GM18861 (cell line): ENCODE measurements at regions not wholly inside any gene's neighbourhood (a gene's known extent, or its start where the extent isn't known, plus 50 kb on each side); places are given as distances from the start of the nearest gene placed in this dataset.
"Not testable (repeated sequence)": the region's sequence is repeated elsewhere in the genome, so short reads cannot be mapped to it uniquely, and the experiment has no call there.

ENCODE experiments used
- ATAC-seq: cut with Tn5 transposase; IDR thresholded peaks from one replicate; pipeline ENCODE4 v1.9.1; 2021; ENCODE audit not compliant: unreplicated experiment

- no peak for ATAC-seq
Observed at GRCh38 chr14:41120402-41120801, 486.3 kb upstream of the LRFN5 start.

- no peak for ATAC-seq
Observed at GRCh38 chr14:41096131-41096530, 510.5 kb upstream of the LRFN5 start.

GRCh38 chr14:41087056-41087455, 519.6 kb upstream of the LRFN5 start:
- no peak for ATAC-seq

GRCh38 chr14:41073544-41073943, 533.1 kb upstream of the LRFN5 start:
- ATAC-seq: no peak

GRCh38 chr14:41072776-41073175, 533.9 kb upstream of the LRFN5 start:
- ATAC-seq: no peak

- ATAC-seq: no peak
Observed at GRCh38 chr14:41071351-41071750, 535.3 kb upstream of the LRFN5 start.

- ATAC-seq: no peak
Observed at GRCh38 chr14:41062826-41063225, 543.9 kb upstream of the LRFN5 start.

- ATAC-seq: no peak
Observed at GRCh38 chr14:41055589-41055988, 551.1 kb upstream of the LRFN5 start.

GRCh38 chr14:41051801-41052200, 554.9 kb upstream of the LRFN5 start:
- ATAC-seq: no peak

- no peak for ATAC-seq
Observed at GRCh38 chr14:41047763-41048162, 558.9 kb upstream of the LRFN5 start.

GRCh38 chr14:41037388-41037787, 569.3 kb upstream of the LRFN5 start:
- ATAC-seq: no peak

GRCh38 chr14:41034969-41035368, 571.7 kb upstream of the LRFN5 start:
- no peak for ATAC-seq

- ATAC-seq: no peak
Observed at GRCh38 chr14:41022932-41023331, 583.7 kb upstream of the LRFN5 start.

GRCh38 chr14:41016213-41016612, 590.5 kb upstream of the LRFN5 start:
- ATAC-seq: no peak

- no peak for ATAC-seq
Observed at GRCh38 chr14:41000350-41000749, 606.3 kb upstream of the LRFN5 start.

GRCh38 chr14:40989260-40989659, 617.4 kb upstream of the LRFN5 start:
- ATAC-seq: no peak

GRCh38 chr14:40987481-40987880, 619.2 kb upstream of the LRFN5 start:
- ATAC-seq: no peak

- ATAC-seq: no peak
Observed at GRCh38 chr14:40986655-40987054, 620.0 kb upstream of the LRFN5 start.

GRCh38 chr14:40985584-40985983, 621.1 kb upstream of the LRFN5 start:
- no peak for ATAC-seq

GRCh38 chr14:40983604-40984003, 623.1 kb upstream of the LRFN5 start:
- ATAC-seq: no peak

- ATAC-seq: no peak
Observed at GRCh38 chr14:40981247-40981646, 625.4 kb upstream of the LRFN5 start.

GRCh38 chr14:40960257-40960656, 646.4 kb upstream of the LRFN5 start:
- ATAC-seq: not testable (repeated sequence)

- ATAC-seq: no peak
Observed at GRCh38 chr14:40955131-40955505, 651.6 kb upstream of the LRFN5 start.
